Kidney capillary endothelial cell (primary cell): ENCODE measurements at regions not wholly inside any gene's neighbourhood (a gene's known extent, or its start where the extent isn't known, plus 50 kb on each side); places are given as distances from the start of the nearest gene placed in this dataset.

Experiments used
- DNase-seq: peaks from one replicate; pipeline ENCODE4 v3.0.0-alpha.2; 2018; ENCODE audit warnings: low spot score

DNA sequence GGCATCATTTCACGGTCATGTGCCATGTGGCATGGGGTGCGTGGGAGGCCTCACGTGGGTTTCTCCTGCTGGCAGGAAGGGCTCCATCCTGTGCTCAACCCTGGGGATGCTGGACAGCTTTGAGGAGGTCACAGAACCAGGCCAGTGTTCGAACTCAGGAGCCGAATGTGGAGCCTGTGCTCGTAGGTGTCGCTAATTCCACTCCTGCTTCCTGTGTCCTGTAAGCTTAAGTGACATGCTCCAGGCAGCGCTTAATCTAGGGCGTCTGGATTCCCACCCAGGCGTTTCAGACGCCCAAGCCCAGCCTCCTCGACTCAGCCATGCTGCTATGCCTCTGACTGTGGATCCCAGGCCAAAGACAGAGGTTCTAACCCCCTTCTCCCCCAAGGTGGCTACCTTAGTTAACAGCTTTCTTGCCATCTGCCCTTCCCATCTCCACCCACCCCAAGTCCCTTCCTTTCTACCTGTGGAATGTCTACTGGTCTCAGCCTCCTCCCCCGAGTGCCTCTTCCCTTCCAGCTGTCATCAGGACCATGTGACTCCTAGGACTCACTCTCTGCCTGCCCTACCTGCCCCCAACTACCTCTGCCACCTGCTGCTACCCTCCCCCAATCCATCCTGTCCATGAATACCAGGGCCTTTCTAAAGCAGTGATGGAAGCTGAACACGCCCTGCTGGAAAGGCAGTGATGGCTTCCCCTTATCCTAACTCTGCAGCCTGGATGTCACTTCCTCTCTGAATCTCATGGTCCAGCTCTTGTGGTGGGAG, 255.1 kb downstream of the CDH26 start:
- DNase-seq, result no peak

DNA sequence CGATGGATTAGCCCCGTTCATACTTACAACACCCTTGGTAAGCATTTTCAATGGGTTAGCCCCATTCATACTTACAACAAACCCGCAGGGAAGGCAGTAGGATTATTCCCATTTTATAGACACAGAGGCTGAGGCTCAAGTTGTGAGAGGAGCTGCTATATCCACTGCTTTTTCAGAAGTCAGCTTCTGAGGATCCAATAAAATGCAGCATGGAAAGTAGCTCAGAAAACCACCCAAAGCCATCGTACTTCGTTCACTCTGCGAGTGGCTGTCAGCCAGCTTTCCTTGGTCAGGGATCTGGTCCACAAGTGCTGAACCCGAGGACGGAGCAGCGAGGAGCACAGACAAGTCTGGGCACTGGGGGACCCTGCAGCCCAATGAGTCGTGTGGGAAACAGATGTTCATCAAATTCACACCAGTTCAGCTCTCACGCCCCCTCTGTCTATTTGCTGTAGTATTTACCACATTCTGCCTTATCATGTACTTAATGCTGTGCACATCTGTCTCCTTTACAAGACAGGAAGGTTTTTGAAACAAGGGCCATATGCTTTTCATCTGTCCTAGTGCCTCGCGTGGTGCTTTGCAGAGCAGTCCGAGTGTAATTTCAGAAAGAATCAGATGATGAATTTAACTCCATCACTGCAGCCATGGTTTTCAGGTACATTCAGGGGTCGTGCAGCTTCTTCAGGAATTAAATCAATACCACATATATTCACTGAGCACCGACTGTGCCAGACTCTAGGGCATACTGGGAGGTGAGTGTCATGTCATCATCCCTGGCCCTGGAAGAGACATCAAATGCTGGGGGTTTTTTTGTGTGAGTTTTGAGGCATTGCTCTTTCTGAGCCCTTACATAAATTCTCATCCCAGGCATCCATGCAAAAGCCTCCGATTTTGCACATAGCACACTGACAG, 256.9 kb downstream of the CDH26 start:
- DNase-seq, result no peak

DNA sequence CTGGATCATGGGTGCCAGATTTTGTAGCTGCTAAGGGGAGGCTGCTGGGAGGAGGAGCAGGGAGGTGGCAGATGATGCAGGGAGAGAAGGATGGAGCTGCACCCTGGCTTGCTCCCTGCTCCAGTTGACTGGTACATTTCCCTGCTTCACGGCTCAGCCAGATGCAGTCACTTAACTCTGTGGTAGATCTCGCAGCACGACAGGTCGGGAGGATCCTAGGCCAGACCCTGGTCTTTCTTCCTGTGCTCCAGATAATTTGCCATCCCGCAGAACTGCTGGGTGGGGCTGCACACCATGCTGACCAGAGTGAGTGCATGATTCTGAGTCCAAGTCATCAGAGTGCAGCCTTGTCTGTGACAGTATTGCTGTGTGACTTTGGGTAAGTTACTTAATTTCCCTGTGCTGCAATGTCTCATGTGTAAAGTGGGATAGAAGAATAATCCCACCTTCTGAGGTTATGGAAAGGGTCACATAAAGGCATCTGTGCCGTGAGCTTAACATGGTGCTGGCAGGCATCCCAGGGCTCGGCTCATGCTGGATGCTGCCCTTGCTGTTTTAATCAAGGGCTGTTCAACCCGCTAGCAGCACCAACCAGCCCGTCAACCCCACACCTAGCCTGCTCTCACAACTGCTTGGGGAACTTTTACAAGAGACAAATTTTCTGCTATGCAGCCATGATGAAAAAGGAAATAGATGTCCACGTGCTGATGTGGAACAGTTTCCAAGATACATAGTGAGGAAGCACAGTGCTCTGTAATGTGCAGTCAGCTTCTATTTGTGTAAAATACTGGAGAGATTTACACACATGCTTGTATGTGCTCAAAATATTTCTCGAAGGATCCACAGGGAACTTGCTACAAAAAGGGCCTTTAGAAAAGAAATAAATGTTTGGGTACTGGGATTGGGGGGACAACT, 257.9 kb downstream of the CDH26 start:
- DNase-seq, result no peak

DNA sequence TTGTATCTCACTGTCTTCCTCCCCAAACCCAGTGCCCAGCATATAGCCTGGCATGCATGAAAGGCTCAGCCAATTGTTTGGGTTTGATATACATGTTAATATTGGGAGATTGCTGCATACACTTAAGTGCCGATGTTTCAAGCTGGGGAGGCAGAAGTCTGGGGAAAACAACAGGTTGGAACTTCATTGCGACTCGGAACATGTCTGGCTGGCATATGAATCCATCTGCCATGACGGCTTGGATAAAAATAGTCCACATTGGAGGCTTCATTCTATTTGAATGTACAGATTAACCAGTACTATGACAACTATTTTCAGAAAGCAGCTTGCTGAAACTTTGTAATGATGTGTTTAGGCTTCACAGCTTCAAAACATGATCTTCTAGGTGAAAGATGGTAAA, 261.0 kb downstream of the CDH26 start:
- no peak for DNase-seq

DNA sequence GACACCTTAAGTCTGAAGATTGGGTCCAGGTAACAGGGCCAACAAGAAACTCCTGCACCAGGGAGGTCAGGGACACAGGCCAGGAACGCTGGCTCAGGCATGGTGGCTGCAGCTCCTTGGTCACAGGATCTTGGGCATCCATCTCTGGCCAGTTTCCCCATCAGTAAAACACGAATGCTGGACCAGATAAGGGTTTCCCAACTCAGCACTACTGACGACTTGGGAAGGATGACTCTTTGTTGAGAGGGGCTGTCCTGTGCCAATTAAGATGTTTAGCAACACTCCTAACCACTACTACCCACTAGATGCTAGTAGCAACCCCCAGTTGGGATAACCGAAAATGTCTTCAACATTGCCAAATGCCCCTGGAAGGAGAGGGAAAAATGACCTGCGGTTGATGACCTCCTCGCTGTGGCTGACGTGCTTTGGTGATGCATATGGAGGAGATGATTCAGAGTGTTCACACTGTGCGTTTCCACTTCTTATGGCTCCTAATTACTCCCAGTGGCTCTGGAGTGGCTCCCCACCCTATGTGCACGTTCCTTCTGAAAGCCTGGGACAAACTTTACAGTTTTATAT, 261.9 kb downstream of the CDH26 start:
- DNase-seq, result no peak

DNA sequence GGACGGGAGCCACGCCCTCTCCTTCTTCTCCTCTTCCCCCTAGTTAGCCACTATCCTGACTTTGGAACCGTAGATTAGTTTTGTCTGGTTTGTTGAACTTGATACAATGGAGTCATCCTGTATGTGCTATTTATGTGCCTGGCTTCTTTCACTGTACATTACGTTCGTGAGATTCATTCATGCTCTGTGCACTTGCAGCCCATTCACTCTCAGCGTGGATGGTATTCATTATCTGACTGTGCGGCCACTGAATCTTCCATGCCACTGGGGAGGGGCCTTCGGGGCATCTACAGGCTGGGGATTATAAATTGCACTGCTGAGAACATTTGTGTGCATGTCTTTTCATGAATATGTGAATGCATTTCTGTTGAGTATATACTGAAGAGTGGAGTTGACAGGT, 262.5 kb downstream of the CDH26 start:
- DNase-seq, result no peak

DNA sequence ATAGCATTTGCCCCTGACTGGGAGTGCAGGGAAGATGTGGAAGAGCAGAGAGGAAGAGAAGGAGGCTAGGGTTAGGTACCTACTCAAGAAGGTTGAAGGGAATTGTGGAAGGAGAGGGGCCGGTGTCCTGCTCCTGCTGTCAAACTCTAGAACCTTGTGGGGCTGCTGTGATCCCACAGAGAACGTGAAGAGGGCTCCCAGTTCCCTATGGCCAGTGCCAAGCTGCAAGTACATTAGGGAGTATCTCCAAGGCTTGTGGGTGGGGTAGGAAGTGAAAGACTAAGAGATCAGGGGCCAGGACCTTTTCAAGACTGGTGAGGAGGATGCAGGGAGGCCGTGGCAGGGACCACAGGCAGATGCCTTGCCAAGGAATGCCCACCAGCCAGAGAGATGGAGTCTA, 263.4 kb downstream of the CDH26 start:
- DNase-seq, result no peak

DNA sequence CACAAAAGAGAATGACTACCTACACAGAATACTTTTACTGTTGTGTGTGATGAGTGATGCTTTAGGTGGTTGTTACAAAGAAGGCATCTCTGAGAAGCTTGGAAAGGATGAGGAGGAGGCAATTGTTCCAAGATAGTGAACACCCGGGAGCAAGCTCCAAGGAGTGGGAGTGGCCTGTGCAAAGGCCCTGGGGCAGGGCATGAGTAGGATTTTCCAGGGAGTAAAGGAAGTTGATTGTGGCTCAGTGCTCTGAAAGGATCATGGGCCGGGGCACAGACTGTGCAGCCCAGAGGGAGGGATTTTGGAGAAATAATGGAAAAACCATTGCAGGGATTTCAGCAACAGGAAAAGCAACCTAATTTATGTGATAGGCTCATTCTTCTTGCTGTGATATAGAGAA, 264.3 kb downstream of the CDH26 start:
- no peak for DNase-seq

DNA sequence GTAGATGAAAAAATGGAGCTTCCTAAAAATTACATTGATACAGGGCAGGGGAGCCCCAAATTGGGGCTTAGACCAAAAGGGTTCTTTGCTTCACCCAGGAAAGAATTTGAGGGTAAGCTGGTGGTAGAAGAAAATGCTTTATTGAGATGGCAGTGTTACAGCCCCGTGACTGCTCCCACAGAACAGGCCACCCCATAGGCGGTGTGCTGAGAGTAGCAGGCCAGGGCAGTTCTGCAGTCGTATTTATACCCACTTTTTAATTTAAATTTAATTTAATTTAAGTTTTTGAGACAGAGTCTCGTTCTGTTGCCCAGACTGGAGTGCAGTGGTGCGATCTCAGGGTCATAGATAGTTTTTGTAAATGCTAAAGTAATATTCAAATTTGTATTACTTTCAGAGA, 265.0 kb downstream of the CDH26 start:
- DNase-seq, result no peak

DNA sequence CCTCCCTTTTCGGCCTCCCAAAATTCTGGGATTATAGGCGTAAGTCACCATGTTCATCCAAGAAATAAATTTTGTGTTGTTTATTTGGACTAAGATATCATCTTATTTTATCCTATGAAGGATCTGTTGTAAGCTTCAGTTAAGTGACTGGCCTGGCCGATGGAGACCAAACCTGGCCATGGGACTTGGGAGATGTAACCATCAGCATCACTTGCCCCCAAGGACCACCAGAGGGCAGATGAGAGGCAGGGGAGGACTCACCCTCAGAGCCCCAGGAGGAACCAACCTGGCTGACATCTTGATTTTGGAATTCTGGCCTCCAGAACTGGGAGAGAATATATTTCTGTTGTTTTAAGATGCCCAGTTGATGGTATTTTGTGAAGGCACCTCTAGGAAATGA, 266.7 kb downstream of the CDH26 start:
- no peak for DNase-seq

DNA sequence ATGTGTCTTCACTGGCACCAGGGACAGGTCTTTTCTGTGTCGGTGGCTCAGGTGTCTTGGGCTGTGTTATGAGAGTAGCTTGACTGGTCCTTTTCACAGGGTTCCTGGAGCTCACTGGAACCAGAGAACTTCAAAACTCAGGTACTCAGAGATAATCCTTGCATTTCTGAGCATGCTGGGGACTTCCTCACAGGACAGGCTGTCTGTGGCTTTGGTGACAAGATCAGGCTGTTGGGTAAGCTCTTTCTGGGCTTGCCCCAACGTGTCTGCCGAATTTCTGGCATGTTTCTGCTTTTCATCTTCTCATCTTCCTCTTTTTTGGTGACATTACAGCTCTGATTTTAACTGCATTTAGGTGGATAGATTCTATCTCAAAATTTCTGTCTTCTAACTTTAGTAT, 270.0 kb downstream of the CDH26 start:
- no peak for DNase-seq

DNA sequence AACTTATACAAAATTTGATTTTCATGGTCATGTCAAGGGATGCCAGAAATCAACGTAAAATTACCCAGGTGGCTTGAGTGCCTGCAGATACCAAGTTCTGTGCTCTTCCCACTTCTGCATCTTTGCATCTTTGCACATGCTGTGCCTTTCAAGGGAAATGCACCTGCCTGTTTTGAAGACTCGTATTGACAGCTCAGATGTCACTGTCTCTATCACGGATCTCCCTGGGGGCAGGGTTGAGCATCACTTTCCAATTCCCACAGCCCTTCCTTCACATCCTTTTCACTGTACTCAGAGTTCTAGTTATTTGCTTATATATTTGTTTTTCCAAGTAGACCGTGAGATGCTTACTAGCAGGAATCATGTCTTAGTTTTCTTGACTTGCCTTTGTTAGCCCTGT, 274.2 kb downstream of the CDH26 start:
- DNase-seq, result no peak

DNA sequence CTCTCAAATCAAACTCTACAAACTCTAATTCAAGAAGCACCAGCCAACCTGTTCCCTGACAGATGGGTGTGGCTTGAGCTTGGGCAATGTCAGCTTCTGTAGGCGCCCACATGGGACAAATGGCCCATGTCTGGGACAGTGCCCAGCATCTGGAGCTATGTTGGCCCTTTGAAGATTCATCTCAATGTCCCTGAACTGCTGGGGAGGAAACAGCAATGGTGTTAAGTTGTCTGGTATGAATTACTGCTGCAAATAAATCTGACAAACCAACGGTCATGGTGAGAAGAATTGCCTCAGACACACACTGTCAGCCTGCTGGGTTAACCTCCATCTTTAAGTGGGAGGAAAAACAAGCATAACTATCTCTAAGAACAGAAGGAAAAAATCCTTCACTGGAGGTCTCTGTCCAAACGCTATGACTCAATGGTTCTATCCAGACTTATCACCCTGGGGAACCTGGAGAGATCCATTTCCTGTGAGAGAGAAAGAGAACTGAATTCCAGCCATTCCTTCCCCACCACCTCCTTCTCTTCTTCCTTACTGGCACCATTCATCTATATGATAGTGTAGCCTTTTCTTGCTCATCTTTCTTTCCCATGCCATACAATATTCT, 274.9 kb downstream of the CDH26 start:
- DNase-seq, result no peak

DNA sequence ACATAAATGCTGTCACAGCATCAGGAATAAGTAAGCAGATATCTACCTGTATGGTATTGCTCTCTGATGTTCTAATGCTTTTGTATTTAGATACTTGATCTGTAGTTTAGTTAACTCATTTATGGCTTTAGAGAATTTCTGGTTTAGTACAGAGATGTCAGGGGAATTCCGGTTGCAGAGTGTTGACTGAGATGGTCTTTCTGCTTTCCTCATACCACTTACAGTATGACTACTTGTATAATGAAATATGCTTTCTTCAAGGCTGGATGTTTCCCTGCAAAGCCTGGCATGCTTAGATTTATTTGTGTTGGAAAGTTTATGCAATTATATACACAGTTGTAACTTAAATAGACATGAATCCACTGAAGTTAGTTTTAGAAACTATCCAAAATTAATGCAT, 278.4 kb downstream of the CDH26 start:
- no peak for DNase-seq

DNA sequence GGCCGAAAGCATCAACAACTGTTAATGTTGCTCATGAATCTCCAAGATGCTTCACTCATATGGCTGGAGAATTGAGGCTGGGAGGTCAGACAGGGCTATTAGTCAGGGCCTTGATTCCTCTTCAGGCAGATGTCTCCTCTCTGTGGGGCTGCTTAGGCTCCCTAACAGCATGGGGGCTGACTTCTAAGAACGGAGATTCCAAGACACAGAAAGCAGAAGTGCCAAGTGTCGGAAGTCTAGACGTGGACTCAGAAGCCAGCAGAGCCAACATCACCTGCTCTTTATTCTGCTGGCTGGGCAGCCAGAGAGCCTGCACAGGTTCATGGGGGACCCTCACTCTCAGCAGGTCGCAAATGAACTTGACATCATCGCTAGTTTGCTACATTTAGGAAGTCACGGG, 279.8 kb downstream of the CDH26 start:
- DNase-seq, result no peak

DNA sequence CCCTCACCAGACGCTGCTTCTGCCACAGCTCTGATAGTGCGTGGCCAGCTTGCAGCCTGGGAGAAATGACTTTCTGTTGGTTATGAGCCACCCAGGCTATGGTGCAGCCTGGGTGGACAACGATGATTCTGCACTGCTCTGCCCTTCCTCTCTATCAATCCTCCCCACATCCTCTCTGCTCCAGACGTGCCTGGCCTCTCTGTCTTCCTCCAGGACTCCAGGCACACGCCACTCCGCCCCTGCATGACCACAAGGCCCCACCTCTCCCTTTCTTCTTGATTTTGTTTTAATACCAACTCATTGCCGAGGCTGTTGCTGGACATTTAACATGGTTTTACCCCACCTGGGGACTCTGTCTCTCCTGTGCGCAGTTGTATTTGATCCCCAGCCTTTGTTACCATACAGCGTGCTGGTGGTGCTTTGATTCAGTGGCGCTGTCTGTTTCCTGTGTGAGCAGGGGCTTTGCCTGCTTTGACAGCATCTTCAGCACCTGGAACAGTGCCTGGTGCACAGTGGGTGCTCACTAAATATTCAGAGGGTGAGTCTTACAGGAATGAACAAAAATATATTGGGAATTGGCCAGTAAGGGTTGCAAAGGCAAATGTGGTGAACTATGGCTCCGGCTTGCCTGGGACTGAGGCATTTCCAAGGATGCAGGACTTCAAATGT, 280.9 kb downstream of the CDH26 start:
- no peak for DNase-seq

DNA sequence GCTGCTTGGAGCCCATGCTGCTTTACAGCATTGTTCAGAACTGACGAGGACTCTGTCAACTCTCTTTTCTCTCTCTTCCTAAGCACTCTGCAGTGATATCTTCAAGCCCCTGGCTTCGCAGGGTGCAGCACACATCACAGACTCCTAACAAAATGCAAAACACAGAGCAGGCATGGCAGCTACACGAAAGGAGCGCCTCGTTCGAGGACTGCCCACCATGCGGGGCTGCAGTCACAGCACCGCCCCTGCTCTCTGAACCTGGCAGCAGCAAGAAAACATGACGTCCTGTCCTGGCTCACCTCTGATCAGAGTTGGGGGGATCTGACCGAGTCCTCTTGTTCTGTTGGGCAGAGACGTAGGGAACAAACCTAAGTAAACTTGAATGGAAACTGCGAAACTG, 281.7 kb downstream of the CDH26 start:
- DNase-seq, result no peak

DNA sequence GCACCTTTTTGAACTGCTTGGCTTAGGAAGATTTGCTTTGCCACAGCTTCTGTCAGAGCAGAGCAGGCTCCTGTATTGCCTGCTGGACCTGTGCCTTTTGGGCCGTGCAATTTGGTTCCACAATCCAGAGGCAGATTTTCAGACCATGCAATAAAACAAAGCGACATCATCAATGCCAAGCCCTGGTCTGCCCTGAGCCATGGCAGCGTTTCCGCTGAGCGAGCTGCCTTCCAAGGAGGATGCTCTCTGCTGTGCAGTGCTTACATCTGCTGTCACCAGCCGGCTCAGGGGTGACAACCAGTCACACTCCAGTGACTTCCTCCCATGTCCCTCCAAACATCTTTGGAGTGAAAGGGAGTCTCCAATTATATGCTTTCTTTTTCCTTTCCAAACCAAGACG, 282.2 kb downstream of the CDH26 start:
- DNase-seq, result no peak

DNA sequence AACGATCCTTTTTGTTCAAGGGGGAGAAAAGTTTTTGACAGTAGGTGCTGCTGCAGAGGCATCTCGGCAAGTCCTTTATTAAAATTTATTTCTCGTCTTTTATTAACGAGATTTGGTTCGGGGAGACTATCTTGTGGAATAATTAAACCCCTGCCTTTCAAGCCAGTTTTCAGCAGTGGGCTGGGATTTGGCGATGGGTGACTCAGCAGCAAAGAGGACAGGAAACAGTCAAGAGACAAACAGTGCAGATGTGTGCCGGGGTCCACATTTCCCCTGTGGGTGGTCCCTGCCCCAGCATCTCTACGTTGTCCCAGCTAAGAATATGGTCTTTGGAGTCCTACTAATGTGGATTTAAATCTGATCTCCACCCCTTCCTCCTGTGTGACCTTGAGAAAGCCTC, 282.8 kb downstream of the CDH26 start:
- no peak for DNase-seq

DNA sequence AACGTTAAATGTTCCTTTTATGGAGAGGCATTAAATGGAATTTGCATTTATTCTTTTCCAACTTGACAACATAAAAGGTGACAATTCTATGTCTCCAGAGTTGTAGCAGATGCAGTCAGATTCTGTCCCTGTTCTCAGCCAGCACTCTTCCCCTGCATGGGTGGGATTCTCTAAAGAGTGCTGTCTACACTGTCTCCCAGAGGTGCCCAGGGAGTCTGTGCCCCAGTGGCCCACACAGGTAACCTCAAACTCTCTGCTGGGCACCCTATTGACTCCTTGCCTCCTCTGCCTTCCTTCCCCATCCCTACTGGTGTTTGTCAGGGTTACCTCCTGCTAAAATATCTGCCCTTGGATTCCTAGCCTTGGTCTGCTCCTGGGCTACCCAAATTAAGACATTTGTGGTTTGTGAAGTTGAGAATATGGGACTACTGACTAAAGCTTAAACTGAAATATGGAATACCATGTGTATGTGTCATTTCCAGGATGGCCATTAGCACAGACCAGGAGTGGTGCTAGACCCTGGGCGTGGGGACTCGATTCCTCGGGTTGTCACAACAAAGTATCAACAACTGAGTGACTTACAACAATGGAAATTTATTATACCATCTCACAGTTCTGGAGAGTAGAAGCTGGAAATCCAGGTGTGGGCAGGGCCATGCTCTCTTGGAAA, 284.7 kb downstream of the CDH26 start:
- no peak for DNase-seq
